Stomach (tissue), 4 donors: ENCODE measurements at regions not wholly inside any gene's neighbourhood (a gene's known extent, or its start where the extent isn't known, plus 50 kb on each side); places are given as distances from the start of the nearest gene placed in this dataset.

Experiments
- CTCF ChIP-seq, 7 experiments: fragments of 450-650 bp in 4 of 7; fragments of 200-600 bp in 3 of 7; sonication (generic) in 3 of 7; IDR thresholded peaks; one replicate each; pipeline ENCODE4 v1.5.1; 2016 to 2019; ENCODE audit warnings: antibody characterized with exemption in 7 of 7, control low read depth in 2 of 7, mild to moderate bottlenecking in 1 of 7
- POLR2A ChIP-seq, 4 donors: fragments of 450-650 bp; IDR thresholded peaks; one replicate each; pipeline ENCODE4 v1.6.1; 2016; ENCODE audit warnings: antibody characterized with exemption in 4 of 4, control low read depth in 2 of 4, mild to moderate bottlenecking in 1 of 4, moderate library complexity in 1 of 4
- POLR2AphosphoS5 ChIP-seq, 3 donors: sonication (generic); formaldehyde crosslinking; IDR thresholded peaks; one replicate each; pipeline ENCODE4 v1.6.1; 2016; ENCODE audit warnings: antibody characterized with exemption in 3 of 3

GRCh38 chr7:47677093-47677492, 95.2 kb upstream of the TNS3 start:
- TF ChIP-seq CTCF (IDR thresholded peaks at IDR 0.05) = no peak
- TF ChIP-seq POLR2A (IDR thresholded peaks at IDR 0.05) = no peak
- TF ChIP-seq POLR2AphosphoS5 (IDR thresholded peaks at IDR 0.05) = no peak
